Mesendoderm (in vitro differentiated cells): ENCODE measurements at regions not wholly inside any gene's neighbourhood (a gene's known extent, or its start where the extent isn't known, plus 50 kb on each side); places are given as distances from the start of the nearest gene placed in this dataset.

ENCODE experiments used
- DNase-seq: peaks from one replicate; pipeline ENCODE4 v3.0.0; 2013
- H2AK5ac ChIP-seq: 2 replicates; pipeline ENCODE4 v1.6.1; 2013; ENCODE audit warnings: low read length, inconsistent platforms
- H2BK120ac ChIP-seq: 2 replicates; pipeline ENCODE4 v1.6.1; 2013; ENCODE audit warnings: low read depth, mild to moderate bottlenecking, low read length, moderate library complexity, mixed read lengths
- H2BK15ac ChIP-seq: replicated peaks from 2 replicates; pipeline ENCODE4 v1.6.1; 2013; ENCODE audit warnings: low read depth, mild to moderate bottlenecking, moderate library complexity
- H2BK5ac ChIP-seq: 2 replicates; pipeline ENCODE4 v1.6.1; 2013; ENCODE audit warnings: low read length, inconsistent platforms
- H3K18ac ChIP-seq: 2 replicates; pipeline ENCODE4 v1.6.1; 2013; ENCODE audit warnings: mild to moderate bottlenecking, low read length, mixed read lengths
- H3K23ac ChIP-seq: one replicate; pipeline ENCODE4 v1.6.1; 2013; ENCODE audit warnings: low read length
- H3K27ac ChIP-seq: 2 replicates; pipeline ENCODE4 v1.5.1; 2013; ENCODE audit warnings: low read depth, mild to moderate bottlenecking, inconsistent platforms, low read length, moderate library complexity
- H3K27me3 ChIP-seq: 2 replicates; pipeline ENCODE4 v1.6.1; 2013; ENCODE audit warnings: low read length, control low read depth, mild to moderate bottlenecking, inconsistent platforms; ENCODE audit not compliant: insufficient read depth, poor library complexity
- H3K36me3 ChIP-seq: 2 replicates; pipeline ENCODE4 v1.6.1; 2013; ENCODE audit warnings: low read length, inconsistent platforms; ENCODE audit not compliant: control insufficient read depth, insufficient read depth
- H3K4ac ChIP-seq: one replicate; pipeline ENCODE4 v1.6.1; 2013; ENCODE audit warnings: low read depth, mild to moderate bottlenecking, low read length, moderate library complexity
- H3K4me1 ChIP-seq: 2 replicates; pipeline ENCODE4 v1.6.1; 2013; ENCODE audit warnings: low read depth, low read length, inconsistent platforms; ENCODE audit not compliant: control insufficient read depth
- H3K4me2 ChIP-seq: 2 replicates; pipeline ENCODE4 v1.6.1; 2013; ENCODE audit warnings: low read length
- H3K4me3 ChIP-seq: 2 replicates; pipeline ENCODE4 v1.5.1; 2013; ENCODE audit warnings: mild to moderate bottlenecking, low read length
- H3K56ac ChIP-seq: one replicate; pipeline ENCODE4 v1.6.1; 2013; ENCODE audit warnings: low read length
- H3K79me1 ChIP-seq: 2 replicates; pipeline ENCODE4 v1.6.1; 2013; ENCODE audit warnings: low read length, inconsistent platforms
- H3K79me2 ChIP-seq: 2 replicates; pipeline ENCODE4 v1.6.1; 2013; ENCODE audit warnings: mild to moderate bottlenecking, low read length; ENCODE audit not compliant: control insufficient read depth, insufficient read depth
- H3K9ac ChIP-seq: 2 replicates; pipeline ENCODE4 v1.6.1; 2013; ENCODE audit warnings: low read length, inconsistent platforms
- H4K5ac ChIP-seq: one replicate; pipeline ENCODE4 v1.6.1; 2013; ENCODE audit warnings: low read length
- H4K8ac ChIP-seq: one replicate; pipeline ENCODE4 v1.6.1; 2013; ENCODE audit warnings: low read depth, mild to moderate bottlenecking, control low read depth, low read length, moderate library complexity
- WGBS: extraction: QIAGEN DNeasy Blood & Tissue Kit; methylation state at CpG from one replicate; pipeline ENCODE4 v1.1.7; 2013; ENCODE audit warnings: low lambda C conversion rate, missing lambda C conversion rate; ENCODE audit not compliant: insufficient coverage; ENCODE audit errors: extremely low coverage; 5-methylcytosine and 5-hydroxymethylcytosine counted together

DNA sequence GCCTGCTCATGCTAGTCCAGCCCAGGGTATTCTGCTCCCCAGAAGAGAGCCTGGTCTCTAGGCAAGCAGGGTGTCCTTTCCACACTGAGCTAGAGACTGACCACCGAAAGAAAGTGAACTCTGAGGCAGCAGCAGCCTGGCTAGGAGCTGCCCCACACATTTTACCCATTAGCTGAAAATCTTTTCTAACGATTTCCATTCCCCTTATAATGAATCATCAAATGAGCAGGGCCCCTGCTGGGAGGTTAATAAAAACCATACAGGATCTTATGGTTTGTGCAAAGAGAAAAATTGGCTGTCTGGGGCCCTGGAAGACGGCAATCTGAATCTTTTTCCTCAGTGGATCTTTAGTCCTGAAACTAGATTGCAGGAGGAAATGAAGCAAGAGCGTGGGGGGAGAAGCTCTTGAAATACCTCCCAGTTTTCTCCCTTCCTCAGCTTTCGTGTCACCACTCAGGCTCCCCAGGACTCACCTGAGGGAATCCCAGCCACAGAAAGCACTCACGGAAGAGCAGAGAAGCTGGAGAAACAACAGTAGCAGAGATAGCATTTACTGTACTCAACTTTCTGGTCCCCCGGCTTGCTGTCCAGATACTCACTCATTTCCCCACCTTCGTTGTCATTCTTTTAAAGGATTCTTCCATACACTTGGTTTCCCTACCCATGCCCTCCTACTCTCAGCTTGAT lies 74.7 kb upstream of the CD44 start:
- no peak overlapping the region for H3K4ac ChIP-seq
- H2BK5ac ChIP-seq, result no peak overlapping the region
- no peaks in the 10 kb centered on the region for H3K79me1 ChIP-seq
- no peak overlapping the region for H2BK120ac ChIP-seq
- H4K5ac ChIP-seq, result no peak overlapping the region
- no peaks in the 10 kb centered on the region for H3K79me2 ChIP-seq
- no peak overlapping the region for H3K18ac ChIP-seq
- H4K8ac ChIP-seq, result no peak overlapping the region
- no peaks in the 10 kb centered on the region for H3K36me3 ChIP-seq
- H3K27me3 ChIP-seq, result no peaks in the 10 kb centered on the region
- no peak overlapping the region for H3K4me3 ChIP-seq
- H2BK15ac ChIP-seq, result no peak overlapping the region
- no peak overlapping the region for H2AK5ac ChIP-seq
- no peak overlapping the region for H3K27ac ChIP-seq
- no peak for DNase-seq
- no peaks in the 10 kb centered on the region for H3K4me1 ChIP-seq
- no peak overlapping the region for H3K9ac ChIP-seq
- no peak overlapping the region for H3K23ac ChIP-seq
- no peak overlapping the region for H3K4me2 ChIP-seq
- no peak overlapping the region for H3K56ac ChIP-seq
- WGBS, result no CpG with 5 or more reads among the region's 8 CpGs

DNA sequence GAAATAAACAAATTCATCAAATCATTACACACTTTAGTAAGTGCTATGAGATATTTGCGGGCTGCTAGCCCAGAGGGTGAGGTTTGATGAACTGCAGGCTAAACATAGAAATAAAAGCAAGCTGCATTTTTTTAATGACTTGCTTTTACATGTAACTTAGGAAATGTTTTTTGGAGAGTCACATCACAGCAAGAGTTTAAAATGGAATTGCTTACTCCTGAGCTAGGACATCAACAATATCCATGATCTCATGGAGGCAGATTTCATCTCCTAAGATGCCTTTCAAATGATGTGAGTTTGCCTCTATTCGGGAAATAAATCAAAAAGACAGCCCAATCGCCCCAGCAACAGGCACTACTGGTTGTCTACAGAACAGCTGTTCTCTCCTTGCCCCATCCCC lies 73.4 kb upstream of the CD44 start:
- Histone ChIP-seq H2BK15ac (no peak overlapping the region), H3K79me1 (no peaks in the 10 kb centered on the region), H3K27ac (no peak overlapping the region), H2BK120ac (no peak overlapping the region), H3K4ac (no peak overlapping the region), H3K9ac (no peak overlapping the region), H3K4me2 (no peak overlapping the region), H3K79me2 (no peaks in the 10 kb centered on the region), H2BK5ac (no peak overlapping the region), H4K8ac (no peak overlapping the region), H3K4me1 (no peaks in the 10 kb centered on the region), H3K18ac (no peak overlapping the region), H4K5ac (no peak overlapping the region), H3K27me3 (no peaks in the 10 kb centered on the region), H3K4me3 (no peak overlapping the region), H2AK5ac (no peak overlapping the region), H3K23ac (no peak overlapping the region), H3K36me3 (no peaks in the 10 kb centered on the region), H3K56ac (no peak overlapping the region)
- no CpG with 5 or more reads among the region's 3 CpGs for WGBS
- DNase-seq, result no peak

DNA sequence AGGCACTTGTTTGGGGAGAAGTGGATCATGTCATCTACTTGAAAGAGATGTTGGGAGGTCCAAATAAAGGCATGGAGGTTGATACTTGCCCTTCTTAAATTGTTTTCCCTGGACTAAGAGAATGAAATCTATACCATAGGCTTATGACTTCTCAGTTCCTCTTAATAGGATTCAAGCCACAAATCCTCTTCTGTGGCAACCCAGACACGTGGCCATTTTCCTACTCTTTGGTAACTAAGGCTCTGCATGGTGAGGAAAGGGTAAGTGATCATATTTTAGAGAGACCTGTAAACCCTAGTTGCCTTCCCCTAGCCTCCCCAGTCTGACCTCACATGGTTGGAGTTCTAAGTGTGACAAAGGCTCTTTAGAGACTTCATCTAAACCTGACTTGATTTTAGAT lies 72.9 kb upstream of the CD44 start:
- H3K79me2 ChIP-seq, result no peaks in the 10 kb centered on the region
- H3K27ac ChIP-seq, result no peak overlapping the region
- no peak overlapping the region for H2BK15ac ChIP-seq
- no peak overlapping the region for H3K9ac ChIP-seq
- no peak overlapping the region for H2BK5ac ChIP-seq
- H3K4ac ChIP-seq, result no peak overlapping the region
- no peaks in the 10 kb centered on the region for H3K36me3 ChIP-seq
- H4K5ac ChIP-seq, result no peak overlapping the region
- no peaks in the 10 kb centered on the region for H3K27me3 ChIP-seq
- WGBS, result no CpG with 5 or more reads among the region's 1 CpG
- no peak overlapping the region for H2BK120ac ChIP-seq
- H3K23ac ChIP-seq, result no peak overlapping the region
- H4K8ac ChIP-seq, result no peak overlapping the region
- H3K4me3 ChIP-seq, result no peak overlapping the region
- H3K4me1 ChIP-seq, result no peaks in the 10 kb centered on the region
- DNase-seq, result no peak
- H3K79me1 ChIP-seq, result no peaks in the 10 kb centered on the region
- H3K56ac ChIP-seq, result no peak overlapping the region
- H3K18ac ChIP-seq, result no peak overlapping the region
- no peak overlapping the region for H3K4me2 ChIP-seq
- H2AK5ac ChIP-seq, result no peak overlapping the region

DNA sequence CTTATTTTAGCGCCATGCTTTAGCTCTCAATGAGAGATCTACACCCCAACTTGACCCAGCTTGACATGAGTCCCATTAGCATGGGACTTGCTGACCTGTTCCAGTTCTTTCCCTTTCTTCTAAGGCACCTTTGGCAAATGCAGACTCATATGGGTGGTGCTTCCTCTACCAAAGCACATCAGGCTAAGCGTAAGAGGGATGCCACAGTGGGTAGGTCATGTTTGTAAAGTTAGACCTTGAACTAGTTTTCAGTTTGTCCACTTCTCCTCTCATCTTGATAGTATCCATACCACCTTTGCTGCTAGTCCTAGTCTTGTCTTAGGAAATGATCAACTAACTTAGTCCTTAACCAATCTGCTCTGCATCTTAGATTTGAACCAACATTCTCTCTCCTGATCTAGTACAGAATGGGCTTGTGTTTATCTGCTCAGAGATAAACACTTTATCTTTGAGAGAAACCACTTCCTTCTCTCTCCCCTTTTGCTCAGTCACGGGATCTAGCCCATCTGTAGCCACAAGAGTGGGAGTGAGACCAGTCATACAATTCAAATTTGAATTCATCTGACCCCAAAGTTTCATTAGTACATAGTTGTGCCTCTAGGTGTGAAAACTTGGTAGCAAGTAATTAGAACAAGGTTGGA lies 72.1 kb upstream of the CD44 start:
- Histone ChIP-seq H3K36me3 (no peaks in the 10 kb centered on the region), H3K4ac (no peak overlapping the region), H3K79me1 (no peaks in the 10 kb centered on the region), H3K79me2 (no peaks in the 10 kb centered on the region), H3K27me3 (no peaks in the 10 kb centered on the region), H2BK5ac (no peak overlapping the region), H4K5ac (no peak overlapping the region), H3K18ac (no peak overlapping the region), H2AK5ac (no peak overlapping the region), H3K27ac (no peak overlapping the region), H3K56ac (no peak overlapping the region), H3K4me3 (no peak overlapping the region), H4K8ac (no peak overlapping the region), H3K9ac (no peak overlapping the region), H2BK120ac (no peak overlapping the region), H3K4me1 (no peaks in the 10 kb centered on the region), H2BK15ac (no peak overlapping the region), H3K23ac (no peak overlapping the region), H3K4me2 (no peak overlapping the region)
- no peak for DNase-seq
- no CpG with 5 or more reads among the region's 3 CpGs for WGBS

DNA sequence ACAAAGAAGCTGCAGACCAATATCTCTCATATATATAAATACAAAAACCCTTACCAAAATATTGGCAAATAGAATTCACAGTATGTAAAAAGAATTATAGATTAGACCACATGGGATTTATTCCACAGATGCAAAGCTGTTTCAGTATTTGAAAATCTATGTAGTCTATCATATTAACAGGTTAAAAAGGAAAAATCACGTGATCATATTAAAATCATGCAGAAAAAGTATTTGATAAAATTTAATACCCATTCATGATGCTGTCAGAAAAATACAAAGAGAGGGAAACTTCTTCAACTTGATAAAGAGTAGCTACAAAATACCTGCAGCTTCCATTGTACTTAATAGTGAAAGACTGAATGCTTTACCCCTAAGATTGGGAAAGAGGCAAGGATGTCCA lies 67.2 kb upstream of the CD44 start:
- H3K9ac ChIP-seq, result no peak overlapping the region
- H3K27ac ChIP-seq, result no peak overlapping the region
- H3K4ac ChIP-seq, result no peak overlapping the region
- no peaks in the 10 kb centered on the region for H3K79me1 ChIP-seq
- H4K8ac ChIP-seq, result no peak overlapping the region
- H2BK120ac ChIP-seq, result no peak overlapping the region
- no peak overlapping the region for H2BK15ac ChIP-seq
- no peak overlapping the region for H3K23ac ChIP-seq
- no CpG with 5 or more reads among the region's 1 CpG for WGBS
- H3K4me3 ChIP-seq, result no peak overlapping the region
- H4K5ac ChIP-seq, result no peak overlapping the region
- H3K56ac ChIP-seq, result no peak overlapping the region
- H2BK5ac ChIP-seq, result no peak overlapping the region
- H3K36me3 ChIP-seq, result no peaks in the 10 kb centered on the region
- no peak overlapping the region for H3K4me2 ChIP-seq
- no peak overlapping the region for H3K18ac ChIP-seq
- DNase-seq, result no peak
- no peaks in the 10 kb centered on the region for H3K27me3 ChIP-seq
- no peak overlapping the region for H2AK5ac ChIP-seq
- no peaks in the 10 kb centered on the region for H3K4me1 ChIP-seq
- H3K79me2 ChIP-seq, result no peaks in the 10 kb centered on the region
